MM.1S (cell line): ENCODE measurements at regions not wholly inside any gene's neighbourhood (a gene's known extent, or its start where the extent isn't known, plus 50 kb on each side); places are given as distances from the start of the nearest gene placed in this dataset.

Source experiments
- CTCF ChIP-seq: fragments of 300-600 bp; sonication (generic); IDR thresholded peaks from 2 replicates; pipeline ENCODE4 v1.5.1; 2016; ENCODE audit warnings: antibody characterized with exemption, low read length, mixed read lengths
- EZH2 ChIP-seq: fragments of 300-600 bp; sonication (generic); optimal IDR thresholded peaks from 2 replicates; pipeline ENCODE3; 2017; ENCODE audit warnings: low read depth, mild to moderate bottlenecking, antibody characterized with exemption, low read length, mixed read lengths
- EZH2phosphoT487 ChIP-seq: fragments of 300-600 bp; sonication (generic); IDR thresholded peaks from 2 replicates; pipeline ENCODE4 v1.6.1; 2018; ENCODE audit warnings: antibody characterized with exemption, low read length

- TF ChIP-seq CTCF (no peak), EZH2 (no peak), EZH2phosphoT487 (no peak)
Observed at GRCh38 chr3:120524171-120524923, 71.8 kb upstream of the NDUFB4 start.
